KBM-7 (cell line): ENCODE measurements at regions not wholly inside any gene's neighbourhood (a gene's known extent, or its start where the extent isn't known, plus 50 kb on each side); places are given as distances from the start of the nearest gene placed in this dataset.
"Not testable (repeated sequence)": the region's sequence is repeated elsewhere in the genome, so short reads cannot be mapped to it uniquely, and the experiment has no call there.

Experiments used
- DNase-seq: peaks from one replicate; pipeline ENCODE4 v3.0.0-alpha.2; 2015
- in situ Hi-C: fragments of 300-500 bp; cut with MboI; formaldehyde crosslinking; loops from 2 replicates; pipeline ENCODE4 v1.14.3; 2020; ENCODE audit warnings: low sequenced_read_pairs, low pct_unique_long_range_greater_than_20kb, mixed read lengths

DNA sequence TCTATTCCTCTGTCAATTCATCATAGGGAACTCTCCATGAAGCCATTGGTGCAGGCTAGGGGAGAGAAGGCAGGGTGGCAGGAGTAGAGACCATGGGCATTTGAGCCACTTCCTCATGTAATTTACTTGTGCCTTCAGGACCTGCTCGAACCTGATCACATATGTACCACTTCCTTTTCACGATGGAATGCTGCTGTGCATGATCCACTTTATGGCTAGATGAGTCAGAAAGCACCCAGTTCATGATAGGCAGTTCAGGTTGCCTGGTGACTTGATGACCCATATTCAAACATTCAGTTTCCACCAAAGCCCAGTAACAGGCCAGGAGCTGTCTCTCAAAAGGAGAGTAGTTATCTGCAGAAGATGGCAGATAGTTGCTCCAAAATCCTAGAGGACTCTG, 166.0 kb downstream of the EVA1A start:
- in situ Hi-C loops, DNase-seq: not testable (repeated sequence)

GRCh38 chr2:75390169-75390568, 170.6 kb downstream of the EVA1A start:
- no peak for DNase-seq
- in situ Hi-C loops: no loop called here

GRCh38 chr2:75389271-75389670, 171.5 kb downstream of the EVA1A start:
- in situ Hi-C loops: no loop called here
- DNase-seq: no peak

GRCh38 chr2:75381032-75381431, 179.7 kb downstream of the EVA1A start:
- in situ Hi-C loops: no loop called here
- no peak for DNase-seq

- in situ Hi-C loops: no loop called here
- no peak for DNase-seq
These were observed 180.3 kb upstream of the TACR1 start for GRCh38 chr2:75379476-75380210.

GRCh38 chr2:75375646-75376582, 176.6 kb upstream of the TACR1 start:
- DNase-seq: no peak
- in situ Hi-C loops: no loop called here

- DNase-seq, in situ Hi-C loops: not testable (repeated sequence)
These were observed 175.2 kb upstream of the TACR1 start for GRCh38 chr2:75374414-75374957.

DNA sequence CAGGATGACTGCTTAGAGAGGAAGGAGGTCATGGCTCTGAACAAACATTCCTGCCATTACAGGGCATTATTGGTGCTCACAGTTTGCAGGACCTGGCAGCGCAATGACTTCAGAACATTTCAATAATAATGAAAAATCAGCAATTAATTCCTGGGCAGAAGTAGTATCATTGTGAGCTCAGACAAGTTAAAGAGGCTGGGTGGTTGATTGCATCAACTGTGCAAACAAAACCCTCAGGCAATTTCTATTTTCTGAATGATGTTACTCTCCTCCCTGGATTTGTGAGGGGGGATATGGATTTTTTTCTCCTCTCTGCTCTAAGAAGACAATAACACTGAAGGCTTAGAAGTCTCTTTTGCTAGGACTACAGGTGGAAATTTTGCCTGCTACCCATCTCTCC, 168.1 kb upstream of the TACR1 start:
- DNase-seq: no peak
- in situ Hi-C loops: no loop called here

DNA sequence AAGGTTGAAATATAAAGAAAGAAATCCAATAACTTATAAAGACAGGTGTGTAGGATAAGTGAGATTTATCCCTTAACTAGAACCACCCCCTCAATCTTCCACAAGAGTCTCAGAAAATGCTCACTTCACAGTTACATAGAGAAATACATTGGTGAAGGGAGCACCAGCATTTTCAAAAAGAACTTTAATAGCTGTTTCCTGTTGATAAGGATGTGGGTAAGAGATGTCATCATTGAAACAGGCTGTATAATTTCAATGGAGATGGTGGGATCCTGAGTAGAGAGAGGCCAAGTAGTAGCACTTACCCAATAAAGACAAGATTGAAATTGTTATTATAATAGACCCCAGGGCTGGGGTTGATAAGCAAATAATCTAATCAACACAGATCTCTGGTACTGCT, 162.2 kb upstream of the TACR1 start:
- in situ Hi-C loops: no loop called here
- DNase-seq: peak; percentile 7

DNA sequence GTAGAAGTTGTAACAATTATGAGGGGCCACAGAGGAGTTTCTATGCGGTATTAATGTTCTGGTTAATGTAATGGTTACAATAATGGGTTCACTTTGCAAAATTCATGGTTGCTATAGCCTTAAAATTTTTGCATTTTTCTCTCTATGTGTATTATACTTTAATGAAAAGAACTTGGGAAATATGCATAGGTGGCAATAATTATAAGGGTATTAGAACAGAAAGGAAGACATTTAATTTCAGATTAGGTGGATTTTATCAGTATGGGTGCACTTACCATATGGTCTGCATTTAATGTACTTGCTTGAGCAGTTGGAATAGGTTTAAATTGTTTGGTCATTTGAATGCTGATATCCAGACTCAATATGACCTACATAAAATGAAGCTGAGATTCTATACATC, 161.6 kb upstream of the TACR1 start:
- in situ Hi-C loops: no loop called here

DNA sequence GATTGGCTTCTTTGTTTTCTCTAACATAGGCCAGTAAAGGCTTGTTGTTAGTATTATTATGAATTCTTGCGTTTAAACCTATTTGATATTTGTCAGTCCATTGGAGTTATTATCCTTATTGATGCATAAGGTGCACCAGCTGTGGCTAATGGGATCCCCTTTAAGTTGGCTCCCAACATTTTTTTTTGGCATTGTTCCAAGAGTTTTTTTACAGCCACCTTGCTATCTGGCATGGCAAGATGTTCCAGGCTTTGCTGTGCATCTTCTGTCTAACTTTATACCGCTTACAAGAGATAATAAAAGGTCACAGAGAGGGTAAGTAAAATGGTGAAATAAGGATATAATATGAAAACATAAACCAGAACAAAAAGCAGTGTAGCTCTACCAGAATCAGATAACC, 157.5 kb upstream of the TACR1 start:
- no peak for DNase-seq
- in situ Hi-C loops: no loop called here

More for the DNA sequence above, 161.6 kb upstream of the TACR1 start:
- DNase-seq: no peak

DNA sequence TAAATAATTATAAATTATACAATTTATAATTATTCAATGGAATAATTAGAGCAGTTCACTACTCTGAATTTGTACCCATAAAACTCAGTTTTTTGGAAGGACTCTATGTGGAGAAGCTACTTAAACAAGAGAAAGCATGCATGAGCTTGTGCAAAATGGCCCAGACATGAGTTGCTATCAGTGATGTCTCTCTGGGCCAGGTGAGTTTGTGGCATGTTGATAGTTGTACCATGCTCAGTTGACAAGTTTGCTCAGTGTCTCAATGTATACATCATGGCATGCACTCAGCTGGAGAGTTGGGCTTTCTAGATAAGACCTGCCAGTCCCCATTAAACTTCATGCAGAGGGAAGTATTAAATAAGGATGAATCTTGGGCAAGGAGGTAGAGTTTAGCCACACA, 153.8 kb upstream of the TACR1 start:
- DNase-seq: no peak
- in situ Hi-C loops: no loop called here

- no peak for DNase-seq
- in situ Hi-C loops: no loop called here
These were observed 149.0 kb upstream of the TACR1 start for GRCh38 chr2:75348307-75348706.

DNA sequence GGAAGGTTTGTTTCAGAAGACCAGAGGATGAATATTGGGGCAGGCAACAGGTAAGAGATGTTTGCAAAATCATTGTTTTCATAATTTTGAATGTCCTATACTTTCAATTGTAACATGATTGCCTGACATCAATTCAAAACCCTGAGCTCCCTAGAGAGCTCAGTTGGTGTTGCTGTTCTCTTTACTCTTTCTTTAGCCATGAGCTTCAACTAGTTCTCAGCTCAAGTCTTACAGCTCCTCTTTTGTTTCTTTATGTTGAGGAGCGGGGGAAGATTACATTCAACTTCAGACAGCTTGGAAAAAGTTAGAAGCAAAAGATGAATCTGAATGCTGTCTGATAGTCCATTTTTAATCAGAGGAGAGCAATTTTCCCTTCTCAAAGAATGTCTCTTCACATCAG, 144.8 kb upstream of the TACR1 start:
- DNase-seq: no peak
- in situ Hi-C loops: no loop called here

DNA sequence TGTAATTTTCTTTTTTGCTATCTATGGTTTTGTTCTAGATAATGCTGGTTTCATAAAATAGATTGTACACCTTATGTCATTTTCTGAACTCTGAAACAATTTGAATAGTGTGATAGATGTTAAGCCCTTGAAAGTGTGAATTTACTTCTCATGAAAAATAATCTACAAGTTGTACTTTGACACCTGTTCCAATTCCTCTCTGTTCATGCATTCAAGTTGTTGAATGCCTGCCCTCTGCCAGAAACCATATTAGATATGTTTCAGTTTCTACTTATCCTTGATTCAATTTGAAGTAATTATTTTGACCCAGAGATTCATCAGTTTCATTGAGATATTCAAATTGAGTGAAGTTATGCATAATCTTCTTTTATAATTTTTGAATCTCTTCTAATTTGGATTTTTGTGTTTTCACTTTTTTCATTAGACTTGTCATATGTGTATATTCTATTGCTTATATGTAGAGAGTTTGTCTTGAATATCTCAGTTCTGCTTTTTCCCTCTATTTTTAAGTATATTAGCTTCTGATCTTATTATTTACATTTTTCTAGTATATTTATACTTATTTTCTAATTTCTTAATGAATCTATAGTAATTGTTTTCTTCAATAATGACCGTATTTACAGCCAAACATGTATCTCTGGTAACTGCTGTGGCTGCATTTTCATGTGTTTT, 143.3 kb upstream of the TACR1 start:
- no peak for DNase-seq
- in situ Hi-C loops: no loop called here

GRCh38 chr2:75340560-75340959, 141.2 kb upstream of the TACR1 start:
- in situ Hi-C loops: no loop called here
- no peak for DNase-seq

DNA sequence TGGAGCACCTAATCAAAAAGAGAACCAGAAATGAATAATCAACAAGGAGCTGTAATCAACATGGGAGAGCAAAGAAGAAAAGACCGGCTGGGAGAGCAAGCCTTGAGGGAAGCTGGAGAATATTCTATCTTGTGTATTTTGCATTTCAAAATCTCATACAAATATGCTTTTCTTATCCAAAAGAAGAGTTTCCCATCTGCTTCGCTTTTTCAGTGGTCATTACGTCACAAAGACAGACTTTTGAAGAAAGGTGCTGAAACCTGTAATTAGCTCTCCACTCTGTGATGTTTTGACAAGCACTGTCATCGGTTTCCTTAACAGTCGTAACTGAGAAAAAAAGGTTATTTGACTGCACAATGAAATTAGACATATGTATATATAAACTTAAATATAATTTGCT, 139.1 kb upstream of the TACR1 start:
- in situ Hi-C loops: no loop called here
- DNase-seq: no peak

- no peak for DNase-seq
- in situ Hi-C loops: no loop called here
These were observed 138.3 kb upstream of the TACR1 start for GRCh38 chr2:75337619-75338018.

DNA sequence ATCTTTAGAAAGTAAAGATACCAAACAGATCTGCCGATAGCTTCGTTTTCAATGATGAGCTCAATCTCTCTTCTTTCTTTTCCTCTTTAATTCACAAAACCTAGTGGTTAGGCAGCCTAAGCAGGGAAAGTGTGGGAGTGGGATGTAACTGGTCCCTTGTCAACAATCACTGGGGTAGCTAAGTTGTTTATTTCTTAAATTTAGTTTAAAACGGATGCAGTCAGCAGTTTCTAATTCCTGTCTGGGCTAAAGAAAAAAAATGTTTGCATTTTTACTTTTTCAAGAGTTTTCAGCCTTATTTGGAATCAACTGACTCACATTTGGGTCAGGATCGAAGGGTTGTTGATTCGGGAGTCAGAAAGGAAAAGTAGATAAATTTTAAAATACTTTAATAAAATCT, 137.7 kb upstream of the TACR1 start:
- in situ Hi-C loops: no loop called here
- no peak for DNase-seq

- in situ Hi-C loops: no loop called here
- DNase-seq: no peak
These were observed 137.1 kb upstream of the TACR1 start for GRCh38 chr2:75336451-75336850.
